Cardiac fibroblast (primary cell): ENCODE measurements at regions not wholly inside any gene's neighbourhood (a gene's known extent, or its start where the extent isn't known, plus 50 kb on each side); places are given as distances from the start of the nearest gene placed in this dataset.

ENCODE experiments used
- DNase-seq, 2 donors: peaks; one replicate each; pipeline versions ENCODE4 v3.0.0 to v3.0.0-alpha.2; 2010; ENCODE audit warnings: low read depth in 2 of 2
- H3K4me3 ChIP-seq, 2 donors: replicated peaks in 1 of 2; 1 replicate in 1 of 2; 2 replicates in 1 of 2; pipeline ENCODE4 v1.5.1; 2011; ENCODE audit warnings: low read depth in 2 of 2, low read length in 2 of 2, mild to moderate bottlenecking in 2 of 2, moderate library complexity in 1 of 2
- CTCF ChIP-seq: IDR thresholded peaks from one replicate; pipeline ENCODE4 v1.5.1; 2011; ENCODE audit warnings: low read depth, mild to moderate bottlenecking, low read length, inconsistent platforms

DNA sequence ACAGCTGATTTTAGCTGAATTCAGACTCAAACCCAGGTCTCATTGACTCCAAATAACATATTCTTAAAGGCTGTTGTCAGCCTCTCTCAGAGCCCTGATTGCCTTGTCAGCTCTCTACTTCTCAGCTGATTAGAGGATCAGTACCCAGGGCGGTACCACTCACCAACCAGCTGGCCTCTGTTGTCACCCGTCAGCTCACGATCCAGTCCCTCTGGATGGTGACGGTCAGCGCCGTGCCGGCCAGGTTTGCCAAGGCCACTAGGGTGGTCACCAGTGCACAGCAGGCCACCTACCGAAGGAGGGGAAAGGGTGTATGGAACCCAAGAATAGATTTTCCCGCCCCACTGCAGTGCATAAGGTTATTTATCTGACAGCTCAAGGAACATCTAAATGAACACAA is 52.3 kb upstream of the TOMM7 start:
- no peak for TF ChIP-seq CTCF

More for the DNA sequence above, 52.3 kb upstream of the TOMM7 start:
- no peak for DNase-seq
- H3K4me3 ChIP-seq: no peak overlapping the region
